B cell (primary cell): ENCODE measurements at regions not wholly inside any gene's neighbourhood (a gene's known extent, or its start where the extent isn't known, plus 50 kb on each side); places are given as distances from the start of the nearest gene placed in this dataset.

ENCODE experiments used
- ATAC-seq: fragments of 200-7000 bp; cut with Tn5 transposase; one replicate; pipeline ENCODE4 v1.10.0; 2021; ENCODE audit warnings: low read depth, mild to moderate bottlenecking, moderate number of reproducible peaks, moderate library complexity
- CTCF ChIA-PET: fragments of 350-600 bp; sonication (Branson Sonifier 250); formaldehyde crosslinking; loops from one replicate; lab custom pipeline; 2021; ENCODE audit warnings: antibody characterized with exemption, inconsistent platforms; lab: Charles Lee
- POLR2A ChIA-PET: fragments of 350-600 bp; sonication (Branson Sonifier 250); formaldehyde crosslinking; loops from one replicate; lab custom pipeline; 2021; ENCODE audit warnings: antibody characterized with exemption; lab: Charles Lee
- DNase-seq: peaks from one replicate; pipeline ENCODE4 v3.0.0; 2013
- H2AFZ ChIP-seq: 2 replicates; pipeline ENCODE4 v1.6.1; 2012; ENCODE audit warnings: mild to moderate bottlenecking, low read depth, low read length; ENCODE audit not compliant: insufficient read depth, poor library complexity, severe bottlenecking
- H3K27ac ChIP-seq, 2 donors: 1 replicate in 1 of 2; 2 replicates in 1 of 2; pipeline ENCODE4 v1.5.1; 2012 to 2013; ENCODE audit warnings: low read length in 2 of 2, mild to moderate bottlenecking in 2 of 2, moderate library complexity in 1 of 2
- H3K27me3 ChIP-seq, 4 experiments: fragments of 200-600 bp in 1 of 4; sonication (generic) in 1 of 4; replicated peaks in 1 of 4; 1 replicate in 2 of 4; 2 replicates in 2 of 4; pipeline versions ENCODE4 v1.6.1 to v1.7.0; 2013 to 2016; ENCODE audit warnings: low read length in 3 of 4, mild to moderate bottlenecking in 2 of 4, mixed read lengths in 1 of 4, moderate library complexity in 1 of 4; ENCODE audit not compliant: insufficient read depth in 4 of 4, control insufficient read depth in 3 of 4; ENCODE audit errors: control extremely low read depth in 1 of 4
- H3K36me3 ChIP-seq, 2 experiments: replicated peaks in 1 of 2; 1 replicate in 1 of 2; 2 replicates in 1 of 2; pipeline versions ENCODE4 v1.6.1 to v1.7.1; 2013; ENCODE audit warnings: low read length in 1 of 2; ENCODE audit not compliant: insufficient read depth in 2 of 2, control insufficient read depth in 1 of 2; ENCODE audit errors: control extremely low read depth in 1 of 2, extremely low read depth in 1 of 2
- H3K4me1 ChIP-seq, 2 donors: fragments of 200-600 bp in 1 of 2; sonication (generic) in 1 of 2; 1 replicate in 1 of 2; 2 replicates in 1 of 2; pipeline versions ENCODE4 v1.5.1 to v1.6.1; 2013 to 2017; ENCODE audit warnings: low read length in 2 of 2; ENCODE audit not compliant: control insufficient read depth in 2 of 2, insufficient read depth in 2 of 2
- H3K4me2 ChIP-seq: replicated peaks from 2 replicates; pipeline ENCODE3; 2012; ENCODE audit warnings: mild to moderate bottlenecking, low read depth, low read length; ENCODE audit not compliant: poor library complexity, severe bottlenecking
- H3K4me3 ChIP-seq, 5 experiments: fragments of 200-600 bp in 1 of 5; sonication (generic) in 1 of 5; 1 replicate in 3 of 5; 2 replicates in 2 of 5; pipeline versions ENCODE4 v1.5.1 to v1.7.0; 2011 to 2016; ENCODE audit warnings: low read length in 4 of 5, mild to moderate bottlenecking in 4 of 5, low read depth in 2 of 5, control low read depth in 1 of 5, moderate library complexity in 1 of 5; ENCODE audit not compliant: insufficient read depth in 1 of 5; ENCODE audit errors: control extremely low read depth in 1 of 5, extremely low read depth in 1 of 5
- H3K79me2 ChIP-seq: fragments of 200-600 bp; sonication (generic); one replicate; pipeline ENCODE4 v1.6.0; 2016; ENCODE audit warnings: low read length; ENCODE audit not compliant: control insufficient read depth, insufficient read depth
- H3K9ac ChIP-seq: fragments of 200-600 bp; sonication (generic); 2 replicates; pipeline ENCODE4 v1.6.1; 2017; ENCODE audit warnings: mild to moderate bottlenecking, low read length, moderate library complexity
- H3K9me3 ChIP-seq, 3 donors: one replicate each; pipeline versions ENCODE4 v1.6.1 to v1.7.1; 2013; ENCODE audit warnings: low read length in 2 of 3; ENCODE audit not compliant: control insufficient read depth in 2 of 3, insufficient read depth in 1 of 3; ENCODE audit errors: control extremely low read depth in 1 of 3
- H4K20me1 ChIP-seq: 2 replicates; pipeline ENCODE4 v1.6.0; 2012; ENCODE audit warnings: mild to moderate bottlenecking, low read length; ENCODE audit not compliant: insufficient read depth, control insufficient read depth, poor library complexity, severe bottlenecking
- H3K27ac Mint-ChIP-seq: one replicate; pipeline ENCODE4 v1.8.0; 2021; ENCODE audit warnings: mixed read lengths
- H3K27me3 Mint-ChIP-seq: one replicate; pipeline ENCODE4 v1.8.0; 2021; ENCODE audit warnings: mixed read lengths
- H3K4me1 Mint-ChIP-seq: one replicate; pipeline ENCODE4 v1.8.0; 2021; ENCODE audit warnings: mixed read lengths
- H3K4me3 Mint-ChIP-seq: one replicate; pipeline ENCODE4 v1.8.0; 2021; ENCODE audit warnings: mixed read lengths
- H3K9me3 Mint-ChIP-seq: one replicate; pipeline ENCODE4 v1.8.0; 2022; ENCODE audit warnings: mixed read lengths; ENCODE audit not compliant: insufficient read depth
- CTCF ChIP-seq: fragments of 200-600 bp; IDR thresholded peaks from one replicate; pipeline ENCODE4 v1.8.0; 2022; ENCODE audit warnings: antibody characterized with exemption, mild to moderate bottlenecking
- EZH2 ChIP-seq: IDR thresholded peaks from 2 replicates; pipeline ENCODE4 v1.6.1; 2012; ENCODE audit warnings: borderline replicate concordance, low read depth, mild to moderate bottlenecking, moderate library complexity, low read length; ENCODE audit not compliant: insufficient read depth, poor library complexity, severe bottlenecking
- WGBS: methylation state at CpG from one replicate; pipeline ENCODE4 v1.1.5; 2013; ENCODE audit warnings: missing lambda C conversion rate; ENCODE audit not compliant: insufficient coverage; 5-methylcytosine and 5-hydroxymethylcytosine counted together
- intact Hi-C: fragments of 100-400 bp; cut with micrococcal nuclease; formaldehyde crosslinking; loops from one replicate; pipeline ENCODE4 v1.10.0; 2022

GRCh38 chr6:126172131-126172530, 167.8 kb upstream of the CENPW start:
- intact Hi-C loops: no loop called here
- H3K36me3 ChIP-seq: no peaks in the 10 kb centered on the region
- H3K27ac ChIP-seq: no peak overlapping the region
- H3K27me3 Mint-ChIP-seq: no peaks in the 10 kb centered on the region
- H3K4me3 Mint-ChIP-seq: no peak overlapping the region
- H3K4me1 ChIP-seq: no peaks in the 10 kb centered on the region
- no peak for ATAC-seq
- CTCF ChIA-PET: no interaction called here
- no peak overlapping the region for H3K4me3 ChIP-seq
- no peaks in the 10 kb centered on the region for H3K27me3 ChIP-seq
- H2AFZ ChIP-seq: no peak overlapping the region
- no peak overlapping the region for H3K27ac Mint-ChIP-seq
- 100% methylated on average over 1 of the region's 2 CpGs for WGBS
- POLR2A ChIA-PET: no interaction called here
- H3K4me2 ChIP-seq: no peak overlapping the region
- TF ChIP-seq EZH2: no peak
- no peak for TF ChIP-seq CTCF
- H3K9me3 Mint-ChIP-seq: no peaks in the 10 kb centered on the region
- H3K9ac ChIP-seq: no peak overlapping the region
- no peak for DNase-seq
- H3K9me3 ChIP-seq: no peaks in the 10 kb centered on the region
- H4K20me1 ChIP-seq: no peaks in the 10 kb centered on the region
- no peaks in the 10 kb centered on the region for H3K79me2 ChIP-seq
- peaks cover 2% of the 10 kb centered on the region for H3K4me1 Mint-ChIP-seq

- H3K9me3 ChIP-seq: no peaks in the 10 kb centered on the region
- TF ChIP-seq CTCF (no peak), EZH2 (no peak)
- H3K4me2 ChIP-seq: no peak overlapping the region
- ChIA-PET CTCF (interaction anchor here (1.1 kb wide), 1 partner anchor 178 kb away, joined by 3 read pairs; no protein-coding TSS in a partner anchor), POLR2A (no interaction called here)
- no peak overlapping the region for H3K9ac ChIP-seq
- H3K36me3 ChIP-seq: no peaks in the 10 kb centered on the region
- ATAC-seq: no peak
- Mint-ChIP-seq H3K4me3 (no peak overlapping the region), H3K4me1 (peaks cover 2% of the 10 kb centered on the region), H3K27me3 (no peaks in the 10 kb centered on the region), H3K9me3 (no peaks in the 10 kb centered on the region), H3K27ac (no peak overlapping the region)
- no peak for DNase-seq
- no peaks in the 10 kb centered on the region for H3K4me1 ChIP-seq
- no peak overlapping the region for H2AFZ ChIP-seq
- no peaks in the 10 kb centered on the region for H3K79me2 ChIP-seq
- intact Hi-C loops: no loop called here
- H3K4me3 ChIP-seq: no peak overlapping the region
- WGBS: 83% methylated on average over 1 of the region's 4 CpGs
- no peaks in the 10 kb centered on the region for H4K20me1 ChIP-seq
- no peak overlapping the region for H3K27ac ChIP-seq
- no peaks in the 10 kb centered on the region for H3K27me3 ChIP-seq
Observed at GRCh38 chr6:126173265-126173664, 166.7 kb upstream of the CENPW start.
